ENCODE measurements at regions not wholly inside any gene's neighbourhood (a gene's known extent, or its start where the extent isn't known, plus 50 kb on each side); places are given as distances from the start of the nearest gene placed in this dataset.

DNA sequence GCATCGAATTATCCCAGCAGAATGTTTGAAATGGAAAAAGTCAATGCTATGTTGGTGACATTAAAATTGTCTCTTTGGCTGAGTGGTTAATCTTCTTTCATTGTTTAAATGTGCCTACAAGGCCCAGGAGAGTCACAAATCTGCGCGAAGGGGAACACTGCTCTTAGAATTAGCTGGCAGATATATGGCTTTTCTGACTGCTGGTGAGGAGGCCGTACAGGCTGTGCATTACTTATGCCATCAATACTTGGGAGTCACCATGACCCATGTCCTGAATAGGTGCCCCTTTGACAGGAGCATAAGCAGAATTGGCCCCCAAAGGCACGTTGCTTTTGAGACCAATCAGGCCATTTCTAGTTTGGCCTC lies 521.5 kb downstream of the FUT8 start:
- DNase-seq (ENCODE audit: low read depth), result no peak

DNA sequence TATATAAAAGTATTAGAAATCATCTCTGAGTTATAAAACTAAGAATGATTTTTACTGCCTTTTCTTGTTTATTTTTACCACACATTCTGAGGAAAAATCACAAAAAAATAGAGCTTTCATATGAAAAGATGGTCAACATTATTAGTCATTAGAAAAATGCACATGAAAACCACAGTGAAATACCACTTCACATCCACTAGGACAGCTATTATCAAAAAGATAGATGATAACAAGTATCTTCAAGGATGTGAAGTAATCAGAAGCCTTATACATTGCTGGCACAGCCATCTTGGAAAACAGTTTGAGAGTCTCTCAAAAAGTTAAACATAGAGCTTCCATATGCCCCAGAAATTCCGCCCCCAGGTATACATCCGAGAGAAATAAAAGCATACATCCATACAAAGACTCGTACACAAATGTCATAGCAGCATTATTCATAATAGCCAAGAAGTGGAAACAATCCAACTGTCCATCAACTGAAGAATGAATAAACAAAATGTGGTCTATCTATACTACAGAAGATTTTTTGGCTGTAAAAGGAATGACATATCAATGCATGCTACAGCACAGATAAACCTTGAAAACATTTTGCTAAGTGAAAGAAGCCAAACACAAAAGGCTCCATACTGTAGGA lies 523.9 kb downstream of the FUT8 start:
- DNase-seq (ENCODE audit: low read depth), result no peak

DNA sequence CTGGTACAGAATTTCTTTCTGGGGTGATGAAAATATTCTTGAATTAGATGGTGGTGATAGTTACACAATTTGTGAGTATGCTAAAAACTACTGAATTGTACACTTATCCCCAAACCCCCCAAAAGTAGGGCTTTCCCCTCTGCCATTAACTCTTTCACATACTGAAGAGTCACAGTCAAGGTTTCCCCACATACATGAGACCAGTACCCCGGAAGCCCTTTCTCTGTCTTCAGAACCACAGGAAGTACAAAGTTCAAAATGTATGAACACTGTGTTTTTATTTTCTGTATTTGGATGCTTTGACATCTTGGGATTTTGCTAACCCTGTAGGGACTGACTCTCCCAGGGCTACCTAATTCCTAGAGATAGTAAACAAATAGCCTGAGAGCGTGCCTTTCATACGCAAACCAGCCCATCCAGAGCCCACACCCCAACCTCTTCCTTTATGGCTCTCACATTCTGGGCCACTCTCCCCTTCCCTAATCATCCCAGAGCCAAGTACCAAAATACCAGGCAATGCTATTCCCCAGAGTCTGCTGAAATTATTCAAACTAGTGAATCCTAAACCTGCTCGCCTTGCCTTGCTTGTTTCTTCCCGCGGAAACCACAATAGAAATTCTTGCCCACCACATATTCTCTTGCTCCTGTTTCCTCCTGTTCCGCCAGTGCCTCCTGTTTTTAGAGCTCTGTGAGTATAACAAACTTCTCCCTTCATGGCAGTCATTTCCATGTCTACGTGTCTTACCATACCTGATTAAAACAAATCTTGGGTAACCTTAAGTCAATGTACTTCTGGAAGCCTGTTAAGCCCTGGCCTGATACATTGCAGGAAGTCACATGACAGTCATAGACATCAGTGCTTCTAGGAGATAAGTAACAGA lies 524.8 kb downstream of the FUT8 start:
- no peak for DNase-seq (ENCODE audit: low read depth)

DNA sequence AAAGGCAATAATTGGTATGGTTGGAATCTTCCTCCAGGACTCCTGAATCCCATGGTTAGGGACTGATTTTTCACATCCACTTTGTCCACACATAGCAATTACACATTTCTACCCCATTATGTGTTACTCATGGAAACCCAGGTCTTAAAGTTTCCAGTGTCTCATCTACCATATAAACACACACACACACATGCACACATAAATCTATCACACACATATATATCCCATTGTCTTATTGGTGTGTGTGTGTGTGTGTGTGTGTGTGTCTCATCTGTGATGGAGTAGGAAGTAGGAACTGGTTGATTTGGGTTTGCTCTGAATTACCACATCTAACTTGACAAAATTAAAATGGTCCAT lies 525.4 kb downstream of the FUT8 start:
- no peak for DNase-seq (ENCODE audit: low read depth)

DNA sequence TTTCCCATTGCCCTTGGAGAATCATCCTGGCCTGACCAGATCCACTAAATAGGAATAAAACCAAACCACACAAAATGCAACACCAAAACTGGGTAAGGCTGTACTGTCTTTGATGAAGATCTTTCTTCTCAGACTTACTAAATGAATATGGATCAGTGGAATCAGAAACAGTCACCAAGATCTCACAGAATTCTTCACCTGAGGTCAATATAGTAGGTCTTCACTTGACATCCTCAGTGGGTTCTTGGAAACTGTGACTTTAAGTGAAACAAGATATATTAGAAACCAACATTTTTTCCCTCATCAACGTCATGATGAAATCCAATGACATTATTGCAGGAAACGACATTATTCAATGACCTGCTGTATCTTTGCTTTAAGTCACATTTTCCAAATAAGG lies 526.2 kb downstream of the FUT8 start:
- no peak for DNase-seq (ENCODE audit: low read depth)

DNA sequence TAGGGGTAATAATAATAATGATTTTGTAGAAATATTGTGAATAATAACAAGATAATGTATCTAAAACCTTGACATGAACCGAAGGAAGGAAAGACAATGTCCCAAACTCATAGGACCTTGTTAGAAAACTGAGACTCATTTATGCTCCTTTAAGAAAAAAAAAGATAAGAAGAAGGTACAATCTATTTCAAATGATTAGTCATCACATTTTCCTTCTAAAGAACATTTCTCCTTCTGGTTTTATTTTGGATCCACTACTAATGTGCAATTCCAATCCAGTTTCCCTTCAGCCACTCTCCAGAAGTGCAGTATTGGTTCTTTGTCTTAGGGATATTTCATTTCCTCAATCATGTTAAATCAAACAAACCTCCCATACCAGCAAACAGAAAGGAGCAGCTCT lies 526.7 kb downstream of the FUT8 start:
- DNase-seq (ENCODE audit: low read depth), result no peak

DNA sequence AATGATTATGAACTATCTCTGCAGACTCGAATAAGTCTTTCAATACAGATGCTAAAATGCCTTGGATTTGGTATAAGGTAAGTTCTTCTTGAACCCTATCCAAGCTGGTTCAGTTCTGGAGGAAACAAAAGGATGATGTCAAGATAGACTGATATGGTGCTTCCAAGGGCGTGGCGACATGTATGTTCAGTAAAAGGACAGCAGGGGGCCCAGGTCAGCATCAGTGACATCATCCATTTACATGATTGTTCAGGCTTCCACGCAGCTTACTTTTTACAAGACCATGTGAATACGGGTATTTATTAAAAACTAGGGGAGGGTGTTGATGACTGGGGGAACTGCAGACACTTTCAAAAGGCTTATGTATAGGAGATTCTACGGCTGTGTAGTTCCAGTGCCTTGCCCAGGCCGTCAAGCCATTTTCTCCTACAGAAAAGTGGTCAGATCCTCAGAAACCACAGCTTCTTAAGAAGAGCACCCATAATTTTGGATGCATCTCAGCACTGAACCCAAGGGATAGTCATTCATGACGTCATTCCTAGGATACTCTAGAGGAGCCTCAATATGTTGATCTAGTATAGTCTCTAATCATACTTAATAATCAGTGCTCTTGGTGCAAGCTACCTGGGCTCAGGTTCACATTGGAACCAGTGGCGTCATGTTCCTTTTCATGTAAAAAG lies 527.7 kb downstream of the FUT8 start:
- no peak for DNase-seq (ENCODE audit: low read depth)

DNA sequence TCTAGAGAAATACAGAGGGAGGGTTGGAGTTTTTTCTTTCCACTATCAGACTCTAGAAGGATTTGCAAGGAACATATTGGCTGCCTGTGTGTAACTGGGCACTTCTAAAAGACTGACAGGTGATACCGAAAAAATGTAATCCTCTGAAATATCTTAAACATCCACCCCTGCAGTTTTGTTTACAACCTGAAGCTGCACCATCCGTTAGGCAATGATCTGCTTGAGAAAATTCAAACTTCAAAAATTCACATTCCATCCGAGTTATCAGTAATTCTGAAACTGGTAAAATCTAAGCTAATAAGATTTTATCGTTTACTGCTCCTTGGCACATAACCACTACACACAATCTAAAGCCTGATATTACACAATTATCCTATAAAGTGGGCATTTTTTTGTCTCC lies 528.6 kb downstream of the FUT8 start:
- DNase-seq (ENCODE audit: low read depth), result no peak

DNA sequence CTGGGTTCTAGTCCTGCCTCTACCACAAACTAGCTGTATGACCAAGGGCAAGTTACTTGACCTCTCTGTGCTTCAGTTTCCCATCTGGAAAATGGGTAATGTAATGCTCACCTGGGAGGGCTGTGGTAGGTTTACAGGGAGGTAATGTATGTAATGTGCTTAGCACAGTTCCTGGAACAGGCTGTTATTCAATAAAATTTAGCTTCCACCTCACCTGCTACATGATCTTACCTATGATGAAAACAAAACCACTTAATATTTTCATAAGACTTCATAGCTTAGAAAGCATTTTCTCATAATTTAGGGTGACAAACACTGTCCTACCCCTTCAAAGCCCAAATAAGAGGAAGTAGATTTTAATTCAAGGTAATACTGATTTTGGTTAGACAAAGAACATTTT lies 530.6 kb downstream of the FUT8 start:
- no peak for DNase-seq (ENCODE audit: low read depth)

DNA sequence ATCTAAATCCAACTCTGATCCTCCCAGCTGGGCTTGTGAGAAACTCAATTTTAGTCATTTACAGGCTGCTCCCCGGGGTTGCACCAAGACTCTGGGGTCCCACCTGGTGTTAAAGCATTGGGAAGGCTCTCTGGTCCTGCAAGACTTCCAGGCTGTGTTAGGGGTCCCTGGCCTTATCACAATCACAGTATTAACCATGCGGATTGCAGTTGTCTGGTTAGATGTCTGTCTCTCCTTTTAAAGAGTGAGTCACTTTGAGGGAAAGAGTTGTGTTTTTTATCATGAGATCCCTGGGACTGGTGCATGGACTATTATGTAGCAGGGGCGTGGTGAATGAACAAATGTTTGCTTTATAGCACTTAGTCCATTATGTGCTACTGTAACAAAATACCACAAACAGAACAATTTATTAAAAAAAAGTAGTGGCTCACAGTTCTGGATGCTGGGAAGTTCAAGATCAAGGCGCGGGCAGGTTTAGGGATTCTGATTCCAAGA lies 531.4 kb downstream of the FUT8 start:
- no peak for DNase-seq (ENCODE audit: low read depth)

DNA sequence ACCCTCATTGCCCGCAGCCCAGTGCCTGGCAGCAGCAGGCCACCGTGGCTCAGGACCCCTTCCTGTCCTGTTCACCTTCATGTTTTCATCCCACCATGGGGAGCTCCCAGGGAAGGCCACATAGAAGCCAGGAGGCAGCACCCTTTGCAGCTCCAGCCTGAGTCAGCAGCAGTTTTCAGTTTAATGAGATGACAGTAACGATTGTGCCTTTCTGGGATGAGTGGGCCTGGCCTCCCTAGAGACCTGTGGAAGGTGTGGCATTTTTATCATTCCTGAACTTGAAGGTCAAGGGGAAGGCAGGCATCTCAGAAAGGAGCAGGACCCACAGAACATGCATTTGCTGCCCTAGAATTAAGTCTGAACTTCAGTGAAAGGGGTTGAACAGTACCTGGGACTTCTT lies 532.8 kb downstream of the FUT8 start:
- no peak for DNase-seq (ENCODE audit: low read depth)

DNA sequence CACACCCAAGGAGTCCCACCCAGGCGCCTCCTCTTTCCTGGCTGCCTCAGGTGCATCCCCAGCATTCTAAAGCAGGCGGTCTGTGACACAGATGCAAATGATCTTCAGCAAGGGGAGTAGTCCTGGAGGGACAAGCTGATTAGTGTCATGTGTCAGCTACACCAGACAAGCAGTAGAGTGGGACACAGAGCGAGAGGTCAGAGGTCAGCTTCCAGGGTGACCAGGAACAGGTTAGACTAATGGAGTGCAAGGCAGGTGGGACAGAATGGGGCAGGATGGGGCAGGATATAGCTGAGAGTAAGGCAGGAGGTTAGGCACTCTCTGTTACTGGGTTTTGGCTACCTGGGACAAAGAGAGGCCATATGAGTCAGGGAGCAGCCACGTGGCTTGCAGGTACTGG lies 534.0 kb downstream of the FUT8 start:
- no peak for DNase-seq (ENCODE audit: low read depth)

DNA sequence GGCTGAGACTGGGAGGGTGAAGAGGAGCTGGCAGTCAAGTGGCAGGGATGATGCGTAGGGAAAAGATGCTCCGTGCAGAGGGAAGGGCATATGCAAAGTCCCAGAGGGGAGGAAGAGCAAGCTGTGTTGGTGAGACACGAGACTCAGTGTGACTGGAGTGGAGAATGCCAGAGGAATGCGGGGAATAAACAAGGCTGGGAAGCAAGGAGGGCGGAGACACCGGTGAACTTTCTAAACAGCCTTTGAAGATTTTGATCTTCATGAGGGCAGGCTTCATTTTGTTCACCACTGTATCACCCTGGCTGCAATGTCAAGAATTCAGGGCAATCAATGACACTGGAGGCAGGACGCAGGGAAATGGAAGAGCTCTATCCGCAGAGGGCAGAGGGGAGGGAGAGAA lies 535.8 kb downstream of the FUT8 start:
- no peak for DNase-seq (ENCODE audit: low read depth)

DNA sequence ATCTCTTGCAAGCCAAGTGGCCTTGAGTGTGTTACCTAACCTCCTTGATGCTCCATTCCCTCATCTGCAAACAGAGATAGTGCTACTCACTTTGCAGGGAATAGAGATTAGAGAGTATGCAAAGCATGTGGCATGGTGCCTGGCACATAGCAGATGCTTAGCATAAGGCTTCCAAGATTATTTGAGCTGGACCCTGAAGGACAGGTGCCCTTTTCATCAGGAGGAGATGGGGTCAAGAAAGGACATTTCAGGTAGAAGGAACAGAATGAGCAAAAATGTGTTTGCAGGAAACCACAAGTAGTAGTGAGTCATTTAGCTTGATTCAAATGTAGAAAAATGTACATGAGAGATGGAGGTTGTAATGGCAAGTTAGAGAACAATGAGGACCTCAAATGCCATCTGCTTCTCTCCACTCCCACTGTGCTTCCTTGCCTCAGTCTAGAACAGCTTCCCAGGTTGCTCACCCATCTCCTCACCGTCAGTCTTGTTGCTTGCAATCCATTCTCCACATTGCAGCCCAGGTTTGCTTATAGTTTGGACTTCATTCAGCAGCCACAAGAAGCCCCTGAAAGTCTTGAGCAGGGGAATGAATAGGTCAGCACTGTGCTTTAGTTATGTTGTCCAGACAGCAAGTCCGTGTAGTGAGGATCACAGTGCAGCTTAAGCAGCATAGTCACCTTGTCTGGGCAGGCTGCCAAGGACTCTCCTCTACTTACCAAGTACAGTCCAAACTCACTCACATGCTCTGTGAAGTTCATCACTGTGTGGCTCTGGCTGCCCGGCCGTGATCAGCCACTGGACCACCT lies 536.3 kb upstream of the CCDC196 start:
- no peak for DNase-seq (ENCODE audit: low read depth)

DNA sequence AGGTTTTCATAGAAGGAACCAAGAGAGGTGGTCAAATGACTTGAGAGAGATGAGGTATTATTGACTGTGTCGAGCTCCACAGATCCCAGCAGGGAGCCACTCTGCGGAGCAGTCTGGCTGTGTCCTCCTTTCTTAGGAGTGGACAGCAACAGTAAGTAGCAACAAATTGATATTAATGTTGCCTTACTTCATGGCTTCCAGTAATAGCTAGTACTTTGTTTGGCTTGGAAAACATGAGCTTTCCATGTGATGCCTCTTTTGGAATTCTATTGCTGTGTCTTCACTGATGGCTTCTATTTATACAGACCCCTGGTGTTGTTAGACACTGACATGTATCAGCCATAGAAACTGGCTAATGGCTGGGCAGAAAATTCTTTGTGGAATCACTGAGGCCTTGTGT lies 531.2 kb upstream of the CCDC196 start:
- DNase-seq (ENCODE audit: low read depth), result no peak

DNA sequence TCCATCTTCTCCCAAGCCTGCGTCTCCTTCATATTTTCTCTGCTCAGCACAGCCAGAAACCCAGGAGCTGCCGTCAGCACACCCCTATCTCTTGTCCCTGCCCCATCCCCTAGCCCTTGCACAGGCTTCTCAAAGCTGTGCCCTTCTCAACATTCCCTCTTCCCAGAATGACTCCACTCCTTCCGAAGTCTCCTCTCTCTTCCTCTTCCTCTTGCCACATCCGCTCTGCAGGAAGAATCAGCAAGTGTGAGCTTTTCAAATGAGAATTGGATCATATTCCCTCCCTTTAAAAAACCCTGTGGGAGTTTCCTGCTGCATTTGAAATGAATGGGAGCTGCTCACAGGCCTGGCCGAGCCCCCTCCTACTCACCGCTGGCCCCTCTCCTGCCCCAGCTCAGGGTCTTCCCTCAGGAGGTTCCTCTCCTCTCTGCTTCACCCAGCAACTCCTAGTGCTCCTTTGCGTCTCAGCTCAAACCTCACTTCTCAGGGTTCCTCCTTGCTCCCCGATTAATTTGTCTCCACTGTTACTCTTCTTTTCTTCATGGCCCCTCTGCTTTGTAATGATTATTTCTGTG lies 528.5 kb upstream of the CCDC196 start:
- no peak for DNase-seq (ENCODE audit: low read depth)

DNA sequence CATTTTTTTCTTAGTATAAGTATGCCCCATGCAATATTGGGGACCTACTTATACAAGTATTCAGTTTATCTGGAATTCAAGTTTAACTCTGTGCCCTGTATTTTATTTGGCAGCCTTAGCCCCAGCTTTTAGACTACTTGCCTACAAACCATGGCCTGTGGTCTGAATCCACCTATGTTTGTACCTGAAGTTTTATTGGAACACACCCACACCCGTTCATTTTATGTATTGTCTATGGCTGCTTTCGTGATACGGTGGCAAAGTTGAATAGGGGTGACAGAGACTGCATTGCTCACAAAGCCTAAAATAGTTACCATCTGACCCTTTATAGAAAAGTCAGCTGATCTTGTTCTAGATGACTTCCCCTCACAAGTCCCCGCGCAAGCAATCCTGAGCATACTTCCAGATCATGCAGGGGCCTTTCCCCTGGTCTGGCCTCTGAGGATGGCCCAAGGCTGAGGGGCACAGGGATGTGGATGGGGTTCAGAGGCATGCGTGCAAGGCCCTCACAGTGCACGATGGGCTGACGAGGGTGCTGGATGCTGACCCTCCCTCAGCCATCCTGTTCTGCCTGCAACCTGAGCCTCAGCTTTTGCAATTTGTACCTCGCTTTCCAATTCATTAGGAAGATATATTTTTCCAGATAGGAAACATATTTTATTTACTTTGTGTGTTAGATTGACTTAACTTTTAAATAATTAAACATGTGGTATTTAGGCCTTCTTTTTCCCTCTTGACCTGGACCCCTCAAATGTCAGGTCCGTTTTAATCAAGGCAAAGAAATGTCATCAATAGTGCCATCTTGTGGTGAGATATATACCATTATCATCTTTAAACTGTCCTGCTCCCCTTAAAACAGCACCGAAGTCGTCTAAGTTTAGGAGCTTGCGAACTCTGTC lies 527.3 kb upstream of the CCDC196 start:
- DNase-seq (ENCODE audit: low read depth), result no peak

DNA sequence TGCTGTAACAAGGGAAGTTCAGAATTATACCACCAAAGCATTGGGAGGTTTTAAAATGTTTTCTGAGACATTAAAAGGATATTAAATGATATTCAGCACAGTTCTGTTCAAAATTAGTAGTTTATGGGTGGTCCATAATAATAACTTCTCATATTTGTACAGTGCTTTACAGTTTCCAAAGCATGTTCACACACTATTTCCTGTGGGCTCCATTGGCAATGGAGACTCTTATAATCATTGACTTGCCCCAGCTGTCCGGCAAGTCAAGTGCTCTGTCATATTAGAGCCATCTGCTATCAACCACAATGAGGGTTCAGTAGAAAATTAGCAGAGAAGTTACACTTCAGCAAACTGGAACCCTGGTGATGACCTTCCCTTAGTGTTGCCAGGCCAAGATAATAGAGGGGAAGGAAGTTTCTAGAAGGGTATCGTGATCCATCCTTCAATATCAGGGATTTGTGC lies 526.6 kb upstream of the CCDC196 start:
- no peak for DNase-seq (ENCODE audit: low read depth)

DNA sequence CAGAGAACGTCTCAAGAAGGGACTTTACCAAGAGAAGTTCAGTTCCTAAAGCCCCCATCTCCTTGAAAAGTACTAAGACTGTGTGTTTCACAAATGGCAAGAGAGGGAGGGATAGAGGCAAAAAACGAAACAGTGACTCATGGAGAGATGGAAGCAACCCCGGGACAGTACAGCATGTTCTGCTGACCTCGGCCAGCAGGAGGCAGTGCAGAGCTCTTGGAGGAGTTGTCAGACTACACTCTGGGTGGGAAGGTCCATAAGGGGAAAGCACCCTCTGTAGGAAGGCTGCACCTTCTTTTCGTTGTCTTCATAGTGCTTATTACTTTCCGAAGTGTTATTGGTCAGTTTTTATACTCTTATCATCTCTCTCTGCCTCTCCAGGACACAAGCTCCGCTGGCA lies 525.2 kb upstream of the CCDC196 start:
- peak; percentile 70 for DNase-seq (ENCODE audit: low read depth)

DNA sequence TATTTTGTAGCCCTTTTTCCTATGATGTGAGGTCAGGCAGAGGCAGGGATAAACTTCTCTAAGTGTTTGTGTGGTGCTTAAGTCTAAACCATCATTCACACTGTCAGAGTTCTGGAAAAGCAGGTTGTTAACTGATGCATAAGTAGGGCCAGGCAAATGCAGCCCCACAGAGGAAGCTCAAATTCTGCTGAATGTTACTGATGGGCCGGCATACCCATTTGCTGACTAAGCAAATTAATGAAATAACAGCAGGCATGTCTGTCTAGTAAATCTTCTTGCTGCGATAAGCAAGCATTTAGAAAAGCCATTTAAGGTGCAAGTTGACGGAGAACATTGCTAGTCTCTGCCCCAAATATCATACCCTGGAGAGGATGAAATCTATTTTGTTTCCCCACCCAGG lies 523.2 kb upstream of the CCDC196 start:
- DNase-seq (ENCODE audit: low read depth), result no peak

DNA sequence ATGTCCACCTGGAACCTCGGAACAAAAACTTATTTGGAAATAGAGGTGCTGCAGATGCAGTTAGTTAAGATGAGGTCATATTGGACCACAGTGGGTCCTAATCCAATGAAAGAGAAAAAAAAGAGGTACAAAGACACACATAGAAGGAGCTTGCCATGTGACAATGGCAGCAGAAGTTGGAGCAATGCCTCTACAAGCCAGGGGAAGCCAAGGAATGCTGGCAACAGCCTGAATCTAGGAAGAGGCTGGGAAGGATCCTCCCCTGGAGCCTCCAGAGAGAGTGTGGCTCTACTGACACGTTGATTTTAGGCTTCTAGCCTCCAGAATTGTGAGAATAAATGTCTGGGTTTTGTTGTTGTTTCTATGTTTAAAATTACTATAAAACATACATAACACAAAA lies 521.8 kb upstream of the CCDC196 start:
- no peak for DNase-seq (ENCODE audit: low read depth)
